HG02798 (cell line): ENCODE measurements at regions not wholly inside any gene's neighbourhood (a gene's known extent, or its start where the extent isn't known, plus 50 kb on each side); places are given as distances from the start of the nearest gene placed in this dataset.
"Not testable (repeated sequence)": the region's sequence is repeated elsewhere in the genome, so short reads cannot be mapped to it uniquely, and the experiment has no call there.

Experiments
- ATAC-seq: cut with Tn5 transposase; IDR thresholded peaks from one replicate; pipeline ENCODE4 v1.9.1; 2021; ENCODE audit warnings: mild to moderate bottlenecking; ENCODE audit not compliant: unreplicated experiment, poor library complexity

- ATAC-seq: no peak
Observed at GRCh38 chr15:20369500-20369899, 172.1 kb downstream of the GOLGA6L6 start.

GRCh38 chr15:20368974-20369373, 172.6 kb downstream of the GOLGA6L6 start:
- ATAC-seq: no peak

GRCh38 chr15:20367093-20367492, 174.5 kb downstream of the GOLGA6L6 start:
- ATAC-seq: no peak

GRCh38 chr15:20363591-20363990, 178.0 kb downstream of the GOLGA6L6 start:
- not testable (repeated sequence) for ATAC-seq

- ATAC-seq: no peak
Observed at GRCh38 chr15:20361091-20361490, 180.5 kb downstream of the GOLGA6L6 start.

- no peak for ATAC-seq
Observed at GRCh38 chr15:20358779-20359414, 182.7 kb downstream of the GOLGA6L6 start.

- ATAC-seq: no peak
Observed at GRCh38 chr15:20358066-20358778, 183.4 kb downstream of the GOLGA6L6 start.

GRCh38 chr15:20357481-20358065, 184.0 kb downstream of the GOLGA6L6 start:
- ATAC-seq: no peak

- no peak for ATAC-seq
Observed at GRCh38 chr15:20356911-20357480, 184.6 kb downstream of the GOLGA6L6 start.

GRCh38 chr15:20356444-20356910, 185.1 kb downstream of the GOLGA6L6 start:
- peak; percentile 54 for ATAC-seq

- ATAC-seq: no peak
Observed at GRCh38 chr15:20355256-20355868, 186.2 kb downstream of the GOLGA6L6 start.

- ATAC-seq: not testable (repeated sequence)
Observed at GRCh38 chr15:20354884-20355223, 186.7 kb downstream of the GOLGA6L6 start.

- no peak for ATAC-seq
Observed at GRCh38 chr15:20353966-20354883, 187.4 kb downstream of the GOLGA6L6 start.

- no peak for ATAC-seq
Observed at GRCh38 chr15:20352241-20353200, 189.1 kb downstream of the GOLGA6L6 start.

- ATAC-seq: no peak
Observed at GRCh38 chr15:20351448-20351971, 190.1 kb downstream of the GOLGA6L6 start.

- ATAC-seq: no peak
Observed at GRCh38 chr15:20349774-20350498, 191.7 kb downstream of the GOLGA6L6 start.

- ATAC-seq: no peak
Observed at GRCh38 chr15:20348900-20349773, 192.5 kb downstream of the GOLGA6L6 start.
